GM12892 (cell line): ENCODE measurements at regions not wholly inside any gene's neighbourhood (a gene's known extent, or its start where the extent isn't known, plus 50 kb on each side); places are given as distances from the start of the nearest gene placed in this dataset.

Source experiments
- POLR2A ChIP-seq: IDR thresholded peaks from 2 replicates; pipeline ENCODE4 v1.6.1; 2011; ENCODE audit warnings: low read depth, low read length, control low read depth
- POLR2AphosphoS5 ChIP-seq: IDR thresholded peaks from 2 replicates; pipeline ENCODE4 v1.6.1; 2011; ENCODE audit warnings: low read depth, low read length, control low read depth

DNA sequence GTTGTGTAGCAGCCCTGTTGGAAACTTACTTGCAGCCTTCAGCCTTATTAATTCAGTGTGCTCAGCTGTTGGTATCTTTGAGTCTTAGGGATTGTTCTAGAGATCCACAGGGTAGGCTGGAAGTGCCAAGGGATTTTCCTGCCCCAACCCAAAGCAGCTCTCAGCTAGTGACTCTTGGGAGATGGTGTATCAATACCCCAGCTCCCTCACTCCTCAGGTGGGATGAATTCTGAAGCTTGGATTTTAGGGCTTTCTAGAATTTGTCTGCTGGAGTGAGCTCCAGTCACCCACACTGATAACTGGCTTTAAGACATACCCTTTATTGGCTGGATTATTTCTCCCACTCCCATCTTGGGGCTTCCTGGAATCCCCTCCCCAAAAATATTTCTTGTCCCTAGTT is 493.0 kb downstream of the MN1 start:
- no peak for TF ChIP-seq POLR2AphosphoS5
- no peak for TF ChIP-seq POLR2A
